Endodermal cell (in vitro differentiated cells): ENCODE measurements at regions not wholly inside any gene's neighbourhood (a gene's known extent, or its start where the extent isn't known, plus 50 kb on each side); places are given as distances from the start of the nearest gene placed in this dataset.
A peak's percentile ranks its signal among the peaks of the same experiment; 100 is the strongest.

Experiments used
- DNase-seq: peaks from one replicate; pipeline ENCODE4 v3.0.0-alpha.2; 2017
- H3K27ac ChIP-seq: 2 replicates; pipeline ENCODE4 v1.5.1; 2013; ENCODE audit warnings: mild to moderate bottlenecking, low read depth, low read length, moderate library complexity
- H3K27me3 ChIP-seq: 2 replicates; pipeline ENCODE4 v1.6.1; 2013; ENCODE audit warnings: mild to moderate bottlenecking, low read length, moderate library complexity; ENCODE audit not compliant: insufficient read depth, control insufficient read depth, poor library complexity, severe bottlenecking
- H3K36me3 ChIP-seq: 2 replicates; pipeline ENCODE4 v1.7.0; 2013; ENCODE audit warnings: mild to moderate bottlenecking, low read length, moderate library complexity; ENCODE audit not compliant: control insufficient read depth, insufficient read depth
- H3K4me1 ChIP-seq: one replicate; pipeline ENCODE4 v1.7.0; 2013; ENCODE audit warnings: low read length; ENCODE audit not compliant: control insufficient read depth, insufficient read depth
- H3K4me3 ChIP-seq: 2 replicates; pipeline ENCODE4 v1.5.1; 2013; ENCODE audit warnings: mild to moderate bottlenecking, low read length, moderate library complexity
- H3K9ac ChIP-seq: 2 replicates; pipeline ENCODE4 v1.6.1; 2013; ENCODE audit warnings: mild to moderate bottlenecking, low read length, moderate library complexity; ENCODE audit not compliant: poor library complexity, severe bottlenecking; ENCODE audit errors: extremely low read depth
- H3K9me3 ChIP-seq: 2 replicates; pipeline ENCODE4 v1.6.1; 2013; ENCODE audit warnings: mild to moderate bottlenecking, low read length, moderate library complexity; ENCODE audit not compliant: control insufficient read depth
- H3K27ac Mint-ChIP-seq: 2 replicates; pipeline ENCODE4 v1.8.0; 2020; ENCODE audit warnings: mixed read lengths
- H3K27me3 Mint-ChIP-seq: 2 replicates; pipeline ENCODE4 v1.8.0; 2021; ENCODE audit warnings: mild to moderate bottlenecking, mixed read lengths; ENCODE audit not compliant: insufficient read depth
- H3K36me3 Mint-ChIP-seq: 2 replicates; pipeline ENCODE4 v1.8.0; 2020; ENCODE audit warnings: low read depth, mixed read lengths
- H3K4me1 Mint-ChIP-seq: 2 replicates; pipeline ENCODE4 v1.8.0; 2020; ENCODE audit warnings: mixed read lengths
- H3K4me3 Mint-ChIP-seq: 2 replicates; pipeline ENCODE4 v1.8.0; 2020; ENCODE audit warnings: mild to moderate bottlenecking, moderate library complexity, mixed read lengths
- H3K9me3 Mint-ChIP-seq: 2 replicates; pipeline ENCODE4 v1.8.0; 2020; ENCODE audit warnings: mild to moderate bottlenecking, mixed read lengths
- WGBS, 2 experiments: methylation state at CpG; one replicate each; pipeline versions ENCODE4 v1.1.5 to v1.1.7; 2013; ENCODE audit warnings: missing lambda C conversion rate in 2 of 2, mixed read lengths in 1 of 2; ENCODE audit not compliant: insufficient coverage in 1 of 2, insufficient read length in 1 of 2; 5-methylcytosine and 5-hydroxymethylcytosine counted together
- TF ChIP-seq, protein P1 (sequence below): fragments of 200-600 bp; sonication (generic); conservative IDR thresholded peaks from 2 replicates; pipeline ENCODE4 v1.5.0; 2021; ENCODE audit warnings: antibody characterized with exemption, mild to moderate bottlenecking

DNA sequence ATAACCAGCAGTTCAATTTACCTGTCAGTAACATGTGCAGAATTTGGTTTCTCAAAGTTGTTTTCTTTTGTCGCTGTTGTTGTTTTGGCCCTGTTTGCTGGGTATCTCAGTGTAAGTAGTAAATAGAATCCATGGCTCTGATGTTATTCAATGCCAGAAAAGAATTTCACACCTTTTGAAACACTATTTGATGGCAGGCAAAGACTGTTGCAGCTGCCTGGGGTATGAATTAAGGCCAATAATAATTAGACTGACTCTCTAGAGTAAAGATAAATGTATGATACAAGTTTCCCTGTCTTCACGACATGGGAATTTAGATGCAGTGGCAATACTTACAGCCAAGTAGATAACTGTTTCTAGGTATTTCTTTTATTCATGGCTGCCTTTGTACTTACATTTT, 281.4 kb downstream of the CD83 start:
- H3K27me3 Mint-ChIP-seq, result no peaks in the 10 kb centered on the region
- no peaks in the 10 kb centered on the region for H3K36me3 ChIP-seq
- no peak for DNase-seq
- H3K4me1 ChIP-seq, result peaks cover 3% of the 10 kb centered on the region
- peaks cover 41% of the 10 kb centered on the region for H3K9me3 Mint-ChIP-seq
- H3K9me3 ChIP-seq, result peaks cover 19% of the 10 kb centered on the region
- H3K27ac Mint-ChIP-seq, result no peak overlapping the region
- TF ChIP-seq, protein P1, sequence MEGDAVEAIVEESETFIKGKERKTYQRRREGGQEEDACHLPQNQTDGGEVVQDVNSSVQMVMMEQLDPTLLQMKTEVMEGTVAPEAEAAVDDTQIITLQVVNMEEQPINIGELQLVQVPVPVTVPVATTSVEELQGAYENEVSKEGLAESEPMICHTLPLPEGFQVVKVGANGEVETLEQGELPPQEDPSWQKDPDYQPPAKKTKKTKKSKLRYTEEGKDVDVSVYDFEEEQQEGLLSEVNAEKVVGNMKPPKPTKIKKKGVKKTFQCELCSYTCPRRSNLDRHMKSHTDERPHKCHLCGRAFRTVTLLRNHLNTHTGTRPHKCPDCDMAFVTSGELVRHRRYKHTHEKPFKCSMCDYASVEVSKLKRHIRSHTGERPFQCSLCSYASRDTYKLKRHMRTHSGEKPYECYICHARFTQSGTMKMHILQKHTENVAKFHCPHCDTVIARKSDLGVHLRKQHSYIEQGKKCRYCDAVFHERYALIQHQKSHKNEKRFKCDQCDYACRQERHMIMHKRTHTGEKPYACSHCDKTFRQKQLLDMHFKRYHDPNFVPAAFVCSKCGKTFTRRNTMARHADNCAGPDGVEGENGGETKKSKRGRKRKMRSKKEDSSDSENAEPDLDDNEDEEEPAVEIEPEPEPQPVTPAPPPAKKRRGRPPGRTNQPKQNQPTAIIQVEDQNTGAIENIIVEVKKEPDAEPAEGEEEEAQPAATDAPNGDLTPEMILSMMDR, result no peak
- WGBS, 2 experiments, result 91 to 95% methylated on average over 2 of the region's 2 CpGs
- H3K4me3 Mint-ChIP-seq, result no peak overlapping the region
- H3K4me3 ChIP-seq, result peak overlapping the region; percentile 6
- H3K9ac ChIP-seq, result no peak overlapping the region
- peaks cover 55% of the 10 kb centered on the region for H3K36me3 Mint-ChIP-seq
- no peaks in the 10 kb centered on the region for H3K27me3 ChIP-seq
- no peak overlapping the region for H3K27ac ChIP-seq
- H3K4me1 Mint-ChIP-seq, result peaks cover 20% of the 10 kb centered on the region

DNA sequence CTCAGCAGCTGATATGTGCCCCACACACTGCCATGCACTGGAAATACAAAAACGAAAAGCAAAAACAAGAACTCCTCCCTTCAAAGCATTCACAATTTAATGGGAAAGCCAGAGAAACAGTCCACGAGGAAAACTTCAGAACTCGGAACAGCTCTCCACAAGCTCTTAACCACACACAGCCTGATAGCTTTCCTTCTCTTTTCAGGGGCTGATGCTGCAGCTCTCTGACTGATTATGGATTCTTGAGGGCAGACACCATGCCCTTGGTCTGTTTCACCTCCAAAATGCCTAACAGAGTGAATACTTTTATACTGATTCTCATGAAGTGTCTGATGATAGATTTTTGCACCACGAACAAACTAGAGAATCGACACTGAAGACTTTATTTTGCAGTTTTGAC, 282.1 kb downstream of the CD83 start:
- Histone ChIP-seq H3K9me3 (peaks cover 19% of the 10 kb centered on the region), H3K27ac (no peak overlapping the region), H3K27me3 (no peaks in the 10 kb centered on the region), H3K4me1 (peaks cover 3% of the 10 kb centered on the region), H3K4me3 (peak overlapping the region; percentile 9), H3K36me3 (no peaks in the 10 kb centered on the region), H3K9ac (no peak overlapping the region)
- Mint-ChIP-seq H3K4me3 (no peak overlapping the region), H3K9me3 (peaks cover 41% of the 10 kb centered on the region), H3K4me1 (peaks cover 20% of the 10 kb centered on the region), H3K27ac (no peak overlapping the region), H3K27me3 (no peaks in the 10 kb centered on the region), H3K36me3 (peaks cover 62% of the 10 kb centered on the region)
- TF ChIP-seq, protein P1, result no peak
- 86 to 95% methylated on average over 4 to 5 of the region's 5 CpGs for WGBS, 2 experiments
- no peak for DNase-seq

DNA sequence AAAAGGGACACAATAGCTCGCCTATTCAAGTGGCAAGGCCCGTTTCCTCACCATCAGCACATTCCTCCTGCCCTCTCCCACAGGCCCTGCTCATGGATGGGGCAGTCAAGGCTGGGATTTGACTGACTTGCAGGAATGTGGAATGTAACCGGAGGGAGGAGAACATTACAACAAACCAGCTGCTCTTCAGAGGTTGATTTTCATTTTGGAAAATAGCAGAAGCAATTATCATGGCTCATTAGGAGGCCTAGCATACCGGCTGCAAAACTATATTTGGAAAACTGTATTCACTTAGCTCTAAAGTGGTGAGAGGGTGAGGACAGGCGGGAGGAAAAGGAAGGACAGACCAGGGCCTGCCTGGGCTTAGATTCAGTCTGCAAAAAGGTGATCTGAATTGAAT, 283.7 kb downstream of the CD83 start:
- Mint-ChIP-seq H3K9me3 (peaks cover 41% of the 10 kb centered on the region), H3K27me3 (no peaks in the 10 kb centered on the region), H3K36me3 (peaks cover 75% of the 10 kb centered on the region), H3K4me3 (no peak overlapping the region), H3K27ac (no peak overlapping the region), H3K4me1 (peaks cover 16% of the 10 kb centered on the region)
- Histone ChIP-seq H3K27me3 (no peaks in the 10 kb centered on the region), H3K4me3 (no peak overlapping the region), H3K9ac (no peak overlapping the region), H3K9me3 (peaks cover 19% of the 10 kb centered on the region), H3K36me3 (no peaks in the 10 kb centered on the region), H3K4me1 (peaks cover 3% of the 10 kb centered on the region), H3K27ac (no peak overlapping the region)
- WGBS, 2 experiments, result 89 to 93% methylated on average over 5 of the region's 5 CpGs
- TF ChIP-seq, protein P1, result no peak
- no peak for DNase-seq
